HG02798 (cell line): ENCODE measurements at regions not wholly inside any gene's neighbourhood (a gene's known extent, or its start where the extent isn't known, plus 50 kb on each side); places are given as distances from the start of the nearest gene placed in this dataset.
"Not testable (repeated sequence)": the region's sequence is repeated elsewhere in the genome, so short reads cannot be mapped to it uniquely, and the experiment has no call there.

Source experiments
- ATAC-seq: cut with Tn5 transposase; IDR thresholded peaks from one replicate; pipeline ENCODE4 v1.9.1; 2021; ENCODE audit warnings: mild to moderate bottlenecking; ENCODE audit not compliant: unreplicated experiment, poor library complexity

DNA sequence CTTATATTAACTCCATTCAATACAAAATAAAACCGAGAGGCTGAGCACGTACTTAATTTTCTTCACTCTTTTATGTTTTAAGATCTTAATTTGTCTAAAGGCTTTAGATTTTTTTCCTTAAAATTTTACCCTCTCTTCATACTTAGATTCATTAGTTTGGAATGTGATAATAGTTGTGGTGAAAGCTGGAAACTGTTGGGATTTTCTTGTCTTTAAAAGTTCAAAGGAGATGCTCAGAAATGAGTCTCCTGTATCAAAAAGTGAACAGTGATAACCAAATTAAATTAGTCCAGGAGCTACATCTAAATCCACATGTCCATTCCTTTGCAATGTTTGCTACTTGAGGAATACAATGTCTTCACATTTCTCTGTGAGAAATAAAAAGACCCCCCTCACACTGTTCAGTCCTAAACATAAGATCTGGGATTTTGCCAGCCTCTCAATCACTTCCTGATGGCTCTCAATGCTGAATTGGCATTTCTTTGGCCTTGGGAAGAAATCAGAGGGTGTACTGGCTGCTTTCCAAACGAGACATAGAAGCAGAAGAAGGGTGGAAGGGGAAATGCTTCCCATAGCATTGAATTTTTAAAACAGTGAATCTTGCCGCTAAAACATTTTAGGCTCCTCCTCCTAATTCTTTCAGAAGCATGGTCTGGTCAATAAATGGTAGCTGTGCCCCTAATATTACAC lies 245.0 kb downstream of the SHOX2 start:
- no peak for ATAC-seq

DNA sequence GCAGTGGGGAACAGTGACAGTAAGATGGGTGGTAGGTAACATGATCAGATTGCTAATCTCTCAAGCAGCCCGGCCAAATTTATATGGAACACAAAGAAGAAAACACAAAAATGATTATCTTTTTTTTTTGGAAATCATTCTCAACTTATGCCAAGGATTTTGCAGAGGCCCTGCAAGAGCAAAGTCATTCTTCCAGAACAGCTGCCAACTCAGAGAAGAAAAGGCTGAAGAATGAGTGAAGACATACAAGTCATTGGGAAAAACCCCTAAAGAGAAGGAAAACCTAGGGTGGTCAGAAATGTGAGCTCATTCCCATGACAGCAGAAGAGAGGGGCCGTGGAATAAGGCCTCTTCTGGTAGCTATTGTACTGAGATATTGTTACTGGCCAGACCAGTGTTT lies 246.7 kb downstream of the SHOX2 start:
- no peak for ATAC-seq

- no peak for ATAC-seq
Observed at GRCh38 chr3:157858821-157859220, 247.4 kb downstream of the SHOX2 start.

- no peak for ATAC-seq
Observed at GRCh38 chr3:157857440-157857839, 248.8 kb downstream of the SHOX2 start.

DNA sequence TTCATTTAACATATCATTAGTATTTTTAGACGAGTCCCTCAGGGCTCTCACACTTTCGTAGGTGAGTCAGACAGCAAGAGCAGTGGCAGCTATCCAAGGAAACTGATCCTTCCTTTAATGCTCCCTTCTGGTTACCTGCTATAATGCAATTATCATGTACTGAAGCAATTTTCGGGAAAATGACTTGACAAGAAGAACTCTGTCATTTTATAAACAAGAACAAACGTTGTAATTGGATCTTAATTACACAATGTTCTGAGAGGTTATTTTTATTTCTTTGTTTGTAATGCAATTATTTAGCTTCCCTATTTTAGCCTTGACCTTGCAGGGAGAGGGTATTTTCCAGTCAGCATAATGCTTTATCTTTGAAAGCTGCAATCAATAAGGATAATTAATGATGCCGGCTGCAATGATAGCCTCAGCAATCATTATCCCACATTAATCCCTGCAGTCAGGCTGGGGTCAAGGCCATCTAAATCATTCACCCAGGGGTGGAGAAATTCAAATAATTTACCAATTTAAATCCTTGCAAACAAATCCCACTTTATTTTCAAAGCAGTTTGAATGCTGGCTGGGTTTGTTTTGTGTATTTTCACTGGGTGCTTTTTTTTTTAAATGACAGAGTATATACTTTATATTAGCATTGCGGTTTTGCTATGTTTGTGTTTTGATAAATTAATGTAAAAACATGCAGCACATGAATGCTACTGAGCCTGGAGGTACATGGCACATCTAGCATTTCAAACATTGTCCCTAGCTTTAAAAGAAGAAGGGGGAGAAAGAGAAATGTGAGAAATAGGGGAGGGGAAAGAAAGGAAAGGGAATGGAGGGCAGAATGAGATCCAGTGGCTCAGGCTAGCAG lies 249.9 kb downstream of the SHOX2 start:
- no peak for ATAC-seq

DNA sequence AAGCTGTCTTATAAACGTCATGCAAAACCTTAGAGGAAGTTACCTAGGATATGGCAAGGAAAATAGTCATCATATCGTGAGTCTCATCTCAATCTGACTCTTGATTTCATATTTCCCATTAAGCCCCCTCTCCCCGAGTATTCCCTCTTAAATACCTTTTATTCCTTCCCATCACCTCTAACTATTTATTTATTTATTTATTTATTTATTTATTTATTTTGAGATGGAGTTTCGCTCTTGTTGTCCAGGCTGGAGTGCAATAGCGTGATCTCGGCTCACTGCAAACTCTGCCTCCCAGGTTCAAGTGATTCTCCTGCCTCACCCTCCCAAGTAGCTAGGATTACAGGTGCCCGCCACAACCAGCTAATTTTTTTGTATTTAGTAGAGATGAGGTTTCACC lies 260.4 kb downstream of the SHOX2 start:
- ATAC-seq, result not testable (repeated sequence)

DNA sequence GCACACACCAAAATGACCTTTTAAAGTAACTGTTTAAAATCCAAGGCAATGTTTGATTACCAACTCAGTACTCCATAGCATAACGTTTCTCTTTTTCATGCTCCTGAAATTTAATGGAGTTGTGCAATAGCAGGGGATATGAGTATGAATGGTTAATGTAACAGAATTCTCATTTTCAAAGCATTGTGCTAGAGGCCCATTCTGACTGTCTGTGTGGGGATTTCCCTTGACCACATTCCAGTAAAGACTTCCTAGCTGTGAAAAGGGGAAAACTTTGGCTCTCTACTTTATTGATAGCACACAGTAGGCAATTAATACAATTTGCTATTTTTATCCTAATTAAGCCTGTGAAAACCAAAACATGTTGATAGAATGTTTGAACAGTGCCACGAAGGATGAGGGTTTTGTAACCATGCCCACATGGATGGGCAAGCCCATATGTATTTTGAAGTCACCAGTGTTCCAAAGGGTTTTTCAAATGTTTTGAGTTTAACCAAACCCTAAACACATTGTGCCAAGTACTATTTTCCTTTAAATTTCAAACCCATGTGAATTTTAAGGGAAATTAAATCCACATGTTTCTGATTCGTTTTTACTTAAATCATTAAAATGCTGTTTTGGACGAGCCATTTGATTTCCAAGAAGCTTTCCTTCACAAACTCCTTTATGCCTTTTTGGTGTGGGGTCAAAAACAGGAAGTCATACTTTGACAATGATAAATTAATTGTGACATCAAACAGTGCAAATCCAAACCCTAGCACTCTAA lies 261.2 kb downstream of the SHOX2 start:
- ATAC-seq, result no peak

DNA sequence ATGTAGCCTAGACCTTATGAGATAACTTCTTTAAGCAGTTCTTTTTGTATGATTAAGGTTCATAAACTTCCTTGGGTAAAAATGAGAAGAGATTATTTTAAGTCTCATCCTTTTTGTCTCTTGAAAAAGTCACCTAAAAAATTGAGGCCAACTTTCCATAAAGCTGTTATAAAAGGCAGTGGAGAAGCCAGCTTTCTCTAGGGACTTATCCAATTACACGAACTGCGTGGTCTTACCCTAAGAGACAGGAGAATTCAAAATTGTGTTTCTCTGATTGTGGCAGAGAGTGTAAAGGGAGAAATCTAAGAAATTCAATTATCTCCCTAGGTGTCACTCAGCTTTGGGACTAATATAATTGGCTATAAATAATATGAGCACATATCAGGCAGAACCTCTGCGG lies 262.0 kb downstream of the SHOX2 start:
- ATAC-seq, result no peak

GRCh38 chr3:157841029-157841428 lies 265.2 kb downstream of the SHOX2 start:
- no peak for ATAC-seq

DNA sequence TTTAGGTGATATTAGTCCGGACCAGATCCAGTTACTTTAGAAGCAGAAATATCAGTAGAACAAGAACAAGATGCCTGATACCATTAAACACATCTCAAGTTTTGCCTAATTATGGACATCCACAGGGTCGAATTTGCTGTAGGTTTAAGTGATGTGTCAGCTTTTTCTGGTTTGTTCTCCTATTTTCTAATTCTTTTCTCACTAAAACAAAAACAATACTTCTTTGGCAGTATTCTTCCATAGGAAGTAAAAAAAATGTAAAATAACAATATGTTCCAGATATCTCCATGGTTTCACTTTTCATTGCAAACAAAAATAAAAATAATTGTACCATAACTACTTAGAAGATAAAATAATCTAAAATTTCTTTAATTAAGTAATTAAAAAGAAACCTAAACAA lies 265.7 kb downstream of the SHOX2 start:
- ATAC-seq, result no peak

- no peak for ATAC-seq
Observed at GRCh38 chr3:157838457-157838856, 267.8 kb downstream of the SHOX2 start.

GRCh38 chr3:157837336-157837735 lies 268.9 kb downstream of the SHOX2 start:
- no peak for ATAC-seq

GRCh38 chr3:157836022-157836421 lies 270.2 kb downstream of the SHOX2 start:
- no peak for ATAC-seq

GRCh38 chr3:157832588-157832987 lies 273.6 kb downstream of the SHOX2 start:
- ATAC-seq, result no peak

GRCh38 chr3:157830556-157831236 lies 275.5 kb downstream of the SHOX2 start:
- no peak for ATAC-seq

DNA sequence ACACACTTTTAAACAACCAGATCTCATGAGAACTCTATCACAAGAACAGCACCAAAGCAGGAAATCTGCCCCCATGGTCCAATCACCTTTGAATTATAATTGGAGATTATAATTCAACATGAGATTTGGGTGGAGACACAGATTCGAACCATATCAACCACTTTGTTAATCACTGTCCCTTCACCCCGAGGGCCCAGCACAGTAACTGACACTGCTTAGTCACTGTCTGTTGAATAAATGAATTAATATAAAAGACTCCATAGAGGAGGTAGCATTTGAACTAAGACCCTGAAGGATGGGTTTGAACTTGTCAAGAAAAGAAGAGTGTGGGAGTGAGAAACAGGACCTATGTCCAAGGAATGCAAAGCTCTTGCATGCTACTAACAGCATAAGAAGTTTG lies 276.4 kb downstream of the SHOX2 start:
- no peak for ATAC-seq

DNA sequence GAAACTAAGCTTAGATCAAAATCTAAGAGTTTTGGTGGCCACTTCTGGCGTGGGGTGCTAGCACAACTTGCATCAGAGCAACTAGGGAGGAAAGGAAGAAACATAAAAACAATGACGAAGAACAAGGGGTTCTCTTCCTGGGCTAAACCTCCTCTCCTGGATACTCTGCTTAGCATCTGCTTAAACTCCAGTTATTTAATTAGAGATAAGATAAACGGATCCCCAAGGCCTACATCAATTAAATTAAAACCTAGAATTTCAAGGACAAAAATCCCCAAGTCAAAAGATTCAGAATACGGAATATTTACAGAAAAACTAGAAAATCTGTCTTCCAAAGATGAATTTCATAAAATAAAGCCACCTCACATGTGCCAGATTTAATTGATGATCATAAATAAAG lies 281.9 kb downstream of the SHOX2 start:
- ATAC-seq, result no peak

GRCh38 chr3:157823050-157823449 lies 283.2 kb downstream of the SHOX2 start:
- ATAC-seq, result no peak

DNA sequence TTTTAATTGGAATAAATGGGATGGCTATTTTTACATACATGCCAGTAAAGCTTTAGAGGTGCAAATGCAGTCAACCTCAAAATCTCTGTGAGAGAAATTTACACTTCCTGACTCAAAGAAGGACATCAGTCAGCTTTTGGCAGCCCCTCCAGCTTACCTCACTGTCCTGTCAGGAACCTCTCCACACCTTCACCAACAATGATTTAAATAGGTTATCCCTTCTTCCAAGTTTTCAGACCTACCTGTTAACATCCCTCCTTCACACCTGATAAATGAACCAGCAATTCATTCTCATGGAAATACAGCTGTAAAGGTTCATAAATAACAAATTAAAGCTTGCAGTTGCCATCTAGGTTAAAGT lies 286.1 kb downstream of the SHOX2 start:
- ATAC-seq, result no peak

DNA sequence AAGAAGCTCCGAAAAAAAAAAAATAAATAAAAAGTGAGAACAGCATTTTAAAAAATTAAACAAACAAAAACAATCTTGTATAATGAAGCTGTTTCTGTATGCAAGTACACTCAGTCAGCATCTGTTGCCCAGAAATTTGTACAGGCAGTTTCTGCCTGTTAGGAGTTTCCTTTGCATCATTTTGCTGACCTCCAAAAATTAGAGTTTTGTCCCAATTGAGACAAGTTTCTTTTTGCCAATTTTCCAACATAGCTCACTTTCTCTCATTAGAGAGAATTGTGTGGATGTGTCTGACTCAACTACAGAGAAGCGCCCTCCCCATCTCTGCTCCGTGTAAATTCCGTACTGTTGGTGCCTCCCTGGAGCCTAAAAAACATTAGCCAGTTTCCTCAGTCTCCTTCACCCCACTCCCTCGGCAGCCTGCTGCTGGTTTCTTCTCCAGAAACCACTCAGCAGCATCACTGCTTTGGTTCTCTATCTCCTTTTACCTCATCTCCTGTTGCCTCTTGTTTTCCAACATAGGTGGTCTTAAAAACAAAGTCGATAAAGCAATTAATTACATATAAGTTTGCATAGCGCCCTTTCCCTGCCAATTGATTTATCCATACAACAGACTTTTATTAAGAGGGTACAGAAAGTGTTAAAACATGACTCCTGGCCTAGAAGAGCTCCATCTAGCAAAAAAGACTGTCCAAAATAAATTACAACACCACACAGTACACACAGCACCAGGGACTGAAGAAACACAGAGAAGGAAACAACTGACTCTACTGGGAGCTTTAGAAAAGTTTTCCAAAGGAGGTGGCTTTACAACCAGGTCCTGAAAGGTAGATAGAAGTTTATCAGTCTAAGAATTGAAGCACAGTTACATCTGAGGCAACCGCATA lies 286.7 kb downstream of the SHOX2 start:
- ATAC-seq, result no peak
